HepG2 (cell line): ENCODE measurements at regions not wholly inside any gene's neighbourhood (a gene's known extent, or its start where the extent isn't known, plus 50 kb on each side); places are given as distances from the start of the nearest gene placed in this dataset.

ENCODE experiments used
- JUN ChIP-seq: sonication (generic); formaldehyde crosslinking; IDR thresholded peaks from 2 replicates; pipeline ENCODE4 v1.4.0; 2020; ENCODE audit warnings: mild to moderate bottlenecking, missing genetic modification reagents
- MAZ ChIP-seq, 2 experiments: sonication (generic) in 1 of 2; formaldehyde crosslinking in 1 of 2; IDR thresholded peaks; 2 replicates each; pipeline versions ENCODE4 v1.5.0 to v1.6.1; 2012 to 2020; ENCODE audit warnings: low read depth in 2 of 2, mild to moderate bottlenecking in 2 of 2, borderline replicate concordance in 1 of 2, improper control_type of control experiment in 1 of 2, low read length in 1 of 2, missing genetic modification reagents in 1 of 2, moderate library complexity in 1 of 2
- MYPOP ChIP-seq: sonication (generic); formaldehyde crosslinking; IDR thresholded peaks from 2 replicates; pipeline ENCODE4 v1.8.1; 2023; ENCODE audit warnings: mild to moderate bottlenecking, moderate library complexity, missing genetic modification reagents
- POLR2G ChIP-seq: fragments of 200-400 bp; formaldehyde crosslinking; IDR thresholded peaks from 2 replicates; pipeline ENCODE4 v1.6.1; 2018; ENCODE audit warnings: mild to moderate bottlenecking, low read depth, low read length, moderate library complexity
- REPIN1 ChIP-seq: sonication (generic); formaldehyde crosslinking; IDR thresholded peaks from 2 replicates; pipeline ENCODE4 v1.8.0; 2022; ENCODE audit warnings: missing genetic modification reagents, low read depth, mild to moderate bottlenecking, borderline replicate concordance
- REST ChIP-seq, 2 experiments: IDR thresholded peaks; 2 replicates each; pipeline ENCODE4 v1.6.1; 2011 to 2012; ENCODE audit warnings: low read length in 2 of 2, borderline replicate concordance in 1 of 2, low read depth in 1 of 2, mild to moderate bottlenecking in 1 of 2, moderate library complexity in 1 of 2
- SOX6 ChIP-seq, 2 experiments: fragments of 450-650 bp in 1 of 2; sonication (generic) in 1 of 2; formaldehyde crosslinking in 1 of 2; IDR thresholded peaks; 2 replicates each; pipeline versions ENCODE4 v1.4.0 to v1.6.1; 2017 to 2020; ENCODE audit warnings: antibody characterized with exemption in 1 of 2, mild to moderate bottlenecking in 1 of 2, missing genetic modification reagents in 1 of 2
- TFDP2 ChIP-seq: sonication (generic); formaldehyde crosslinking; IDR thresholded peaks from 2 replicates; pipeline ENCODE4 v1.4.0; 2020; ENCODE audit warnings: missing genetic modification reagents
- ZNF232 ChIP-seq: sonication (generic); formaldehyde crosslinking; IDR thresholded peaks from 2 replicates; pipeline ENCODE4 v1.4.0; 2020; ENCODE audit warnings: missing genetic modification reagents, borderline replicate concordance
- ZNF331 ChIP-seq: sonication (generic); formaldehyde crosslinking; IDR thresholded peaks from 2 replicates; pipeline ENCODE4 v1.4.0; 2020; ENCODE audit warnings: missing genetic modification reagents
- ZNF335 ChIP-seq: sonication (generic); formaldehyde crosslinking; IDR thresholded peaks from 2 replicates; pipeline ENCODE4 v1.4.0; 2020; ENCODE audit warnings: missing genetic modification reagents
- ZNF503 ChIP-seq: sonication (generic); formaldehyde crosslinking; IDR thresholded peaks from 2 replicates; pipeline ENCODE4 v1.4.0; 2020; ENCODE audit warnings: missing genetic modification reagents
- ZNF737 ChIP-seq: sonication (generic); formaldehyde crosslinking; IDR thresholded peaks from 2 replicates; pipeline ENCODE4 v1.5.0; 2020; ENCODE audit warnings: missing genetic modification reagents, mild to moderate bottlenecking, borderline replicate concordance
- ZSCAN22 ChIP-seq: sonication (generic); formaldehyde crosslinking; IDR thresholded peaks from 2 replicates; pipeline ENCODE4 v1.4.0; 2020; ENCODE audit warnings: mild to moderate bottlenecking, missing genetic modification reagents

- TF ChIP-seq MAZ (IDR thresholded peaks at IDR 0.05; ENCODE audit: borderline replicate concordance, low read depth, low read length) (no peak), MAZ (CRISPR knock-in tag; IDR thresholded peaks at IDR 0.05; ENCODE audit: low read depth) (peak; percentile 45; the same call in 1 of the 2 replicates), POLR2G (no peak; the same call in none of the 2 replicates), ZNF335 (CRISPR knock-in tag) (peak; percentile 83), REST (IDR thresholded peaks at IDR 0.05; ENCODE audit: borderline replicate concordance in 1 of 2, low read depth in 1 of 2, low read length in 2 of 2) (peak in 1 of 2 experiments; percentile 74; a peak in 2 of 4 replicates), MYPOP (CRISPR knock-in tag) (0 out of 2 replicates have a peak, but pooled peaks have one; percentile 36), TFDP2 (CRISPR knock-in tag) (0 out of 2 replicates have a peak, but pooled peaks have one; percentile 21), ZNF737 (CRISPR knock-in tag) (no peak; the same call in 1 of the 2 replicates), ZNF331 (CRISPR knock-in tag) (peak; percentile 66), ZSCAN22 (CRISPR knock-in tag) (no peak), REPIN1 (CRISPR knock-in tag) (peak; percentile 48; the same call in 1 of the 2 replicates), SOX6 (IDR thresholded peaks at IDR 0.05) (no peak), SOX6 (CRISPR knock-in tag; IDR thresholded peaks at IDR 0.05) (peak; percentile 98), ZNF232 (CRISPR knock-in tag) (no peak), ZNF503 (peak; percentile 90), JUN (CRISPR knock-in tag) (no peak)
These were observed 75.9 kb upstream of the RNU6-1 start (continued) for GRCh38 chr15:67915461-67916374.
